Stimulated activated CD8-positive, alpha-beta memory T cell treated with anti-CD3 and anti-CD28 coated beads, Interleukin-12 subunit alpha, Interleukin-12 subunit beta, amount 100 ng/mL, for 24 hours (primary cell): ENCODE measurements at regions not wholly inside any gene's neighbourhood (a gene's known extent, or its start where the extent isn't known, plus 50 kb on each side); places are given as distances from the start of the nearest gene placed in this dataset.

Experiments
- DNase-seq: peaks from one replicate; pipeline ENCODE4 v3.0.0-alpha.2; 2020; ENCODE audit errors: extremely low read depth

- no peak for DNase-seq
These were observed 761.0 kb upstream of the CXADR start for GRCh38 chr21:16751695-16752474.

GRCh38 chr21:16752475-16752857 lies 760.4 kb upstream of the CXADR start:
- no peak for DNase-seq

GRCh38 chr21:16755061-16755460 lies 757.8 kb upstream of the CXADR start:
- no peak for DNase-seq

GRCh38 chr21:16767201-16767600 lies 745.6 kb upstream of the CXADR start:
- no peak for DNase-seq

- no peak for DNase-seq
These were observed 744.7 kb upstream of the CXADR start for GRCh38 chr21:16768096-16768495.

- no peak for DNase-seq
These were observed 742.6 kb upstream of the CXADR start for GRCh38 chr21:16770266-16770665.

- no peak for DNase-seq
These were observed 739.6 kb upstream of the CXADR start for GRCh38 chr21:16773206-16773605.

- no peak for DNase-seq
These were observed 737.8 kb upstream of the CXADR start for GRCh38 chr21:16775076-16775475.

GRCh38 chr21:16777041-16777720 lies 735.7 kb upstream of the CXADR start:
- DNase-seq: no peak

- no peak for DNase-seq
These were observed 724.3 kb upstream of the CXADR start for GRCh38 chr21:16788584-16788983.

GRCh38 chr21:16789636-16790035 lies 723.2 kb upstream of the CXADR start:
- DNase-seq: no peak

- no peak for DNase-seq
These were observed 720.7 kb upstream of the CXADR start for GRCh38 chr21:16792101-16792500.

GRCh38 chr21:16794950-16795349 lies 717.9 kb upstream of the CXADR start:
- no peak for DNase-seq

- DNase-seq: no peak
These were observed 716.1 kb upstream of the CXADR start for GRCh38 chr21:16796776-16797175.

GRCh38 chr21:16797540-16797939 lies 715.3 kb upstream of the CXADR start:
- DNase-seq: no peak

- DNase-seq: no peak
These were observed 714.9 kb upstream of the CXADR start for GRCh38 chr21:16797966-16798365.

GRCh38 chr21:16800536-16801275 lies 712.1 kb upstream of the CXADR start:
- no peak for DNase-seq

- DNase-seq: no peak
These were observed 701.8 kb upstream of the CXADR start for GRCh38 chr21:16811011-16811410.

GRCh38 chr21:16811970-16812369 lies 700.9 kb upstream of the CXADR start:
- no peak for DNase-seq

- DNase-seq: no peak
These were observed 697.6 kb upstream of the CXADR start for GRCh38 chr21:16815243-16815642.

- DNase-seq: no peak
These were observed 691.3 kb upstream of the CXADR start for GRCh38 chr21:16821588-16821987.

GRCh38 chr21:16829532-16829931 lies 683.3 kb upstream of the CXADR start:
- no peak for DNase-seq

- DNase-seq: no peak
These were observed 680.1 kb upstream of the CXADR start for GRCh38 chr21:16832791-16833190.
